ENCODE measurements at regions not wholly inside any gene's neighbourhood (a gene's known extent, or its start where the extent isn't known, plus 50 kb on each side); places are given as distances from the start of the nearest gene placed in this dataset.
"Not testable (repeated sequence)": the region's sequence is repeated elsewhere in the genome, so short reads cannot be mapped to it uniquely, and the experiment has no call there.

GRCh38 chr1:199087144-199087543 is 448.3 kb downstream of the PTPRC start:
- peak in 1 of 3 donors; percentile 26 for DNase-seq (ENCODE audit: low read depth in 3 of 3, low spot score in 2 of 3)

- DNase-seq (ENCODE audit: low read depth in 3 of 3, low spot score in 2 of 3), result no peak
Observed at GRCh38 chr1:199089393-199090122, 450.7 kb downstream of the PTPRC start.

GRCh38 chr1:199095628-199096027 is 456.8 kb downstream of the PTPRC start:
- DNase-seq (ENCODE audit: low read depth in 3 of 3, low spot score in 2 of 3), result not testable (repeated sequence)

- no peak for DNase-seq (ENCODE audit: low read depth in 3 of 3, low spot score in 2 of 3)
Observed at GRCh38 chr1:199096591-199096990, 457.8 kb downstream of the PTPRC start.

- no peak for DNase-seq (ENCODE audit: low read depth in 3 of 3, low spot score in 2 of 3)
Observed at GRCh38 chr1:199098468-199098867, 459.6 kb downstream of the PTPRC start.

GRCh38 chr1:199101139-199101538 is 462.3 kb downstream of the PTPRC start:
- no peak for DNase-seq (ENCODE audit: low read depth in 3 of 3, low spot score in 2 of 3)

GRCh38 chr1:199101635-199102034 is 462.8 kb downstream of the PTPRC start:
- no peak for DNase-seq (ENCODE audit: low read depth in 3 of 3, low spot score in 2 of 3)

- DNase-seq (ENCODE audit: low read depth in 3 of 3, low spot score in 2 of 3), result no peak
Observed at GRCh38 chr1:199102239-199102638, 463.4 kb downstream of the PTPRC start.

- no peak for DNase-seq (ENCODE audit: low read depth in 3 of 3, low spot score in 2 of 3)
Observed at GRCh38 chr1:199109160-199109559, 470.3 kb downstream of the PTPRC start.

GRCh38 chr1:199112365-199112764 is 473.5 kb downstream of the PTPRC start:
- DNase-seq (ENCODE audit: low read depth in 3 of 3, low spot score in 2 of 3), result no peak

GRCh38 chr1:199113265-199113869 is 474.5 kb downstream of the PTPRC start:
- no peak for DNase-seq (ENCODE audit: low read depth in 3 of 3, low spot score in 2 of 3)

- DNase-seq (ENCODE audit: low read depth in 3 of 3, low spot score in 2 of 3), result no peak
Observed at GRCh38 chr1:199116488-199116887, 477.6 kb downstream of the PTPRC start.

- DNase-seq (ENCODE audit: low read depth in 3 of 3, low spot score in 2 of 3), result no peak
Observed at GRCh38 chr1:199121047-199121446, 482.2 kb downstream of the PTPRC start.

GRCh38 chr1:199122085-199122484 is 483.2 kb downstream of the PTPRC start:
- no peak for DNase-seq (ENCODE audit: low read depth in 3 of 3, low spot score in 2 of 3)

- no peak for DNase-seq (ENCODE audit: low read depth in 3 of 3, low spot score in 2 of 3)
Observed at GRCh38 chr1:199122532-199123311, 483.9 kb downstream of the PTPRC start.

GRCh38 chr1:199123615-199124014 is 484.8 kb downstream of the PTPRC start:
- DNase-seq (ENCODE audit: low read depth in 3 of 3, low spot score in 2 of 3), result no peak

- no peak for DNase-seq (ENCODE audit: low read depth in 3 of 3, low spot score in 2 of 3)
Observed at GRCh38 chr1:199124351-199124750, 485.5 kb downstream of the PTPRC start.

GRCh38 chr1:199129247-199129646 is 490.4 kb downstream of the PTPRC start:
- DNase-seq (ENCODE audit: low read depth in 3 of 3, low spot score in 2 of 3), result no peak

GRCh38 chr1:199132006-199132405 is 493.2 kb downstream of the PTPRC start:
- no peak for DNase-seq (ENCODE audit: low read depth in 3 of 3, low spot score in 2 of 3)

GRCh38 chr1:199135901-199136300 is 497.1 kb downstream of the PTPRC start:
- no peak for DNase-seq (ENCODE audit: low read depth in 3 of 3, low spot score in 2 of 3)

- no peak for DNase-seq (ENCODE audit: low read depth in 3 of 3, low spot score in 2 of 3)
Observed at GRCh38 chr1:199138061-199138460, 499.2 kb downstream of the PTPRC start.

- DNase-seq (ENCODE audit: low read depth in 3 of 3, low spot score in 2 of 3), result no peak
Observed at GRCh38 chr1:199149591-199149990, 510.8 kb downstream of the PTPRC start.
